ENCODE measurements at regions not wholly inside any gene's neighbourhood (a gene's known extent, or its start where the extent isn't known, plus 50 kb on each side); places are given as distances from the start of the nearest gene placed in this dataset.

DNA sequence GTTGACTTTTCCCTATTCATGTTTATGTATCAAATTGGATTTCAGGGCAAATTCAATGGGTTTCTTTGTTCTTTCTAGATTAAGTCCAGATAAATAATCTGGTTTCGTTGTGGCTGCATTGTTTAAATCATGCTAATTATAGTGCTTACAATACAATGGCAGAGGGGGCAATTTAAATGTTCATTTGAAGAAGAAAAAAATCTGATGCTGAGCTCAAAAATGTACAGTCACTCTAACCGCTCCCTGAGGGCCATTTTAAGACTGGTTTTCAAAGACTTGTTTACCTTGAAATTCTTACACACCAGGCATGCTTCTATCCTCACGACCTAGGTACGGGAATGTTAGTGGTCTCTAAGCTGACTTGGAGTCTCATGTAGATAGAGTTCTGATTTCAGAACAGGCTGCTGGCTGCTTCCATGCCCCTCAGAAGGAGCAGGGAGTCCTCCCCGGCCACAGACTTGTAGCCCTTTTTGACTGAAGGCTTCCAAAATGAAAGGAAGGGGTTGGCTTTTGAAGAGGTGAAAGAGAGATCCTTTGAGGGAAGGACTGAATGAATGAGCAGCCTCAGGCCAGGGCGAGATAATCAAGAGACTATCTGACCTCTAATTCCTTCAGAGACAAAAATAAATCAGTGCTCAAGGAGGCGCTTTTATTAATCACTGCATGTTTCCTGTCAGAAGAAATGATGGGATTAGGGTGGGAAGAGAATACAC is 86.1 kb upstream of the ZNF217 start:
- Mint-ChIP-seq H3K4me1 (peaks cover 19 to 37% (median 35%) of the 10 kb centered on the region in 7 donors), H3K27me3 (no peaks in the 10 kb centered on the region), H3K36me3 (peaks cover 0 to 3% (median 0%) of the 10 kb centered on the region in 5 donors), H3K4me3 (peak overlapping the region in 7 of 10 donors; percentile 3 to 86 (median 45)), H3K9me3 (no peaks in the 10 kb centered on the region), H3K27ac (peak overlapping the region; percentile 10 to 88 (median 52))
- Histone ChIP-seq H3K4me3 (ENCODE audit: low read length) (no peak overlapping the region), H3K27me3 (ENCODE audit: control insufficient read depth in 2 of 2, insufficient read depth in 2 of 2, low read length in 2 of 2) (no peaks in the 10 kb centered on the region), H3K27ac (ENCODE audit: low read depth, low read length) (no peak overlapping the region), H3K9me3 (ENCODE audit: control insufficient read depth in 2 of 3, low read length in 3 of 3) (no peaks in the 10 kb centered on the region), H3K4me1 (ENCODE audit: control insufficient read depth in 2 of 2, insufficient read depth in 2 of 2, low read length in 2 of 2) (peaks cover 0 to 25% of the 10 kb centered on the region in 2 donors), H3K36me3 (ENCODE audit: control insufficient read depth in 2 of 3, insufficient read depth in 3 of 3, low read length in 3 of 3) (no peaks in the 10 kb centered on the region)
- DNase-seq (no peak), ATAC-seq (no peak)
- CTCF ChIA-PET = interaction anchor here (0.6 to 0.8 kb wide), 3 partner anchors 18 to 1664 kb away, joined by 3 to 4 read pairs (median 4); no protein-coding TSS in a partner anchor
- POLR2A ChIA-PET = interaction anchor here (1.2 to 1.7 kb wide), 3 partner anchors 13 to 56 kb away, joined by 4 read pairs; no protein-coding TSS in a partner anchor
- intact Hi-C loops (cut with micrococcal nuclease) = loop anchor here (2.0 kb wide), 2 partner anchors 19 to 27 kb away; no protein-coding TSS in a partner anchor

DNA sequence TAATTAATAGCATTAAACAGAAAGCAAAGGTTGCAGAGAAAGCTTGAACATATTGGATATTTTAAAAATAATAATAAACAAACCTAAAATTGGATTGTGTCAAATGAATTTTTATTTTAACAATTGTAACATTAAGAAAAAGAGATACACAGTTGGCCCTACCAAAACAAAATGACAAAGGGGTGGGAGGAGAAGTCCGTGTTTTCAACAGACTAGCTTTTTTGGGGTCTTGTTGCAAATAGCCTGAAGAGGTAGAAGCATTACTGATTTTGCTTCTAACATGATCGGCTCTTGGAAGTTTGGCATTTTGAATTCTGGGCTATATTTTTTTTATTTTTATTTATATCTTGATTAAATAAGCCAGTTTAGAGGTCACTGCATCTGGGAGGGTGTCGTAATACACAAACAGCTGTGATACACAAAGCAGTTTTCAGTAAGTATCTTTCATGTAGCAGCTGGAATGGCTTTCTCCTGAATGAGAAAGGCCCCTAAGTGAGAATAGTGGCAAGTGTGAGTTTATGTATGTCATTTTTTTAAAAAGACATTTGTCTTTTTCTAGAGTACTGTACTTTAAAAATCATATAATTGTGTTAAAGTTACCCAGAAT is 85.5 kb upstream of the ZNF217 start:
- Mint-ChIP-seq H3K9me3 (no peaks in the 10 kb centered on the region), H3K27ac (peak overlapping the region in 7 of 9 donors; percentile 68 to 94 (median 87)), H3K27me3 (no peaks in the 10 kb centered on the region), H3K4me3 (peak overlapping the region in 7 of 10 donors; percentile 72 to 86 (median 78)), H3K4me1 (peaks cover 19 to 37% (median 34%) of the 10 kb centered on the region in 7 donors), H3K36me3 (peaks cover 0 to 3% (median 0%) of the 10 kb centered on the region in 5 donors)
- CTCF ChIA-PET = interaction anchor here (0.6 to 0.7 kb wide), 2 partner anchors 18 to 1664 kb away, joined by 3 to 4 read pairs; no protein-coding TSS in a partner anchor
- Histone ChIP-seq H3K27me3 (ENCODE audit: control insufficient read depth in 2 of 2, insufficient read depth in 2 of 2, low read length in 2 of 2) (no peaks in the 10 kb centered on the region), H3K4me1 (ENCODE audit: control insufficient read depth in 2 of 2, insufficient read depth in 2 of 2, low read length in 2 of 2) (peaks cover 0 to 25% of the 10 kb centered on the region in 2 donors), H3K36me3 (ENCODE audit: control insufficient read depth in 2 of 3, insufficient read depth in 3 of 3, low read length in 3 of 3) (no peaks in the 10 kb centered on the region), H3K9me3 (ENCODE audit: control insufficient read depth in 2 of 3, low read length in 3 of 3) (no peaks in the 10 kb centered on the region), H3K27ac (ENCODE audit: low read depth, low read length) (peak overlapping the region; percentile 51), H3K4me3 (ENCODE audit: low read length) (no peak overlapping the region)
- POLR2A ChIA-PET = interaction anchor here (1.0 to 1.7 kb wide), 5 partner anchors 13 to 100 kb away, joined by 4 to 9 read pairs (median 4); no protein-coding TSS in a partner anchor
- ATAC-seq = no peak
- intact Hi-C loops (cut with micrococcal nuclease) = loop anchor here (2.0 kb wide), 2 partner anchors 18 to 28 kb away; no protein-coding TSS in a partner anchor
- no peak for DNase-seq

DNA sequence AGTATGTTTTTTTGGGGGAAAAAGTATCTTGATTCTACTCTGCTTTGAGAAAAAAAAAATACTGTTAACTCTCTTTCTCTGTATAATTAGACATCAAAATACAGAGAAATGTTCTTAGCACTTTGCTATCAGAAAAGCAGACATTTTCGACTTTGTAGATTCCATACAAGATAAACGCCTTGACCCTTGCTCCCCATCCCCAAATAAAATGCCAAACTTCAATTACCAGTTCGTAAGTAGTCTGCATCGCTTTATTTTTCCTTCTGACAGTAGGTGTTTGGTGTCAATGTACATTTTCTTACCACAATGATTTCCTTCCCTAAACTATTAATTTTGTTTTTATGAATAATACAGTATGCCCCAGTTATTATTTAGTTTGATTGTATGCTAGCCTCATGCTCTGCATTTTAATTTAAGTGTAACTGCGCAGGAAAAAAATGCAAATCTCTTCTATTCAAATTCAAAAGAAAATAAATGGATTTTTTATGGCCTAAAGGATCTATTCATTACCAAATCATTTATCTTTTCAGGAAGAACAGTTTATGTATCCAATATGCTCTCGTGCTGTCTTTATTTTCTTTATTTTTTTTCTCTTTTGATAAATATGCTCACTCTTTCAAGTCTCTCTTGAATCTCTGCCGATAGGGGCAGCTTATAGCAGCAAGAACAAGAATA is 84.8 kb upstream of the ZNF217 start:
- intact Hi-C loops (cut with micrococcal nuclease) = loop anchor here (2.0 kb wide), 2 partner anchors 18 to 28 kb away; no protein-coding TSS in a partner anchor
- ChIA-PET CTCF (no interaction called here), POLR2A (interaction anchor here (1.0 to 1.7 kb wide), 6 partner anchors 14 to 99 kb away, joined by 4 to 9 read pairs (median 4); no protein-coding TSS in a partner anchor)
- H3K27ac Mint-ChIP-seq = peak overlapping the region; percentile 68 to 94 (median 87)
- H3K9me3 Mint-ChIP-seq = no peaks in the 10 kb centered on the region
- ATAC-seq = no peak
- Histone ChIP-seq H3K27me3 (ENCODE audit: control insufficient read depth in 2 of 2, insufficient read depth in 2 of 2, low read length in 2 of 2) (no peaks in the 10 kb centered on the region), H3K36me3 (ENCODE audit: control insufficient read depth in 2 of 3, insufficient read depth in 3 of 3, low read length in 3 of 3) (no peaks in the 10 kb centered on the region), H3K9me3 (ENCODE audit: control insufficient read depth in 2 of 3, low read length in 3 of 3) (no peaks in the 10 kb centered on the region), H3K4me3 (ENCODE audit: low read length) (peak overlapping the region; percentile 18), H3K27ac (ENCODE audit: low read depth, low read length) (peak overlapping the region; percentile 51), H3K4me1 (ENCODE audit: control insufficient read depth in 2 of 2, insufficient read depth in 2 of 2, low read length in 2 of 2) (peaks cover 0 to 25% of the 10 kb centered on the region in 2 donors)
- no peak for DNase-seq
- peaks cover 19 to 37% (median 34%) of the 10 kb centered on the region in 7 donors for H3K4me1 Mint-ChIP-seq
- no peaks in the 10 kb centered on the region for H3K27me3 Mint-ChIP-seq
- peak overlapping the region; percentile 30 to 88 (median 78) for H3K4me3 Mint-ChIP-seq
- peaks cover 0 to 3% (median 0%) of the 10 kb centered on the region in 5 donors for H3K36me3 Mint-ChIP-seq

DNA sequence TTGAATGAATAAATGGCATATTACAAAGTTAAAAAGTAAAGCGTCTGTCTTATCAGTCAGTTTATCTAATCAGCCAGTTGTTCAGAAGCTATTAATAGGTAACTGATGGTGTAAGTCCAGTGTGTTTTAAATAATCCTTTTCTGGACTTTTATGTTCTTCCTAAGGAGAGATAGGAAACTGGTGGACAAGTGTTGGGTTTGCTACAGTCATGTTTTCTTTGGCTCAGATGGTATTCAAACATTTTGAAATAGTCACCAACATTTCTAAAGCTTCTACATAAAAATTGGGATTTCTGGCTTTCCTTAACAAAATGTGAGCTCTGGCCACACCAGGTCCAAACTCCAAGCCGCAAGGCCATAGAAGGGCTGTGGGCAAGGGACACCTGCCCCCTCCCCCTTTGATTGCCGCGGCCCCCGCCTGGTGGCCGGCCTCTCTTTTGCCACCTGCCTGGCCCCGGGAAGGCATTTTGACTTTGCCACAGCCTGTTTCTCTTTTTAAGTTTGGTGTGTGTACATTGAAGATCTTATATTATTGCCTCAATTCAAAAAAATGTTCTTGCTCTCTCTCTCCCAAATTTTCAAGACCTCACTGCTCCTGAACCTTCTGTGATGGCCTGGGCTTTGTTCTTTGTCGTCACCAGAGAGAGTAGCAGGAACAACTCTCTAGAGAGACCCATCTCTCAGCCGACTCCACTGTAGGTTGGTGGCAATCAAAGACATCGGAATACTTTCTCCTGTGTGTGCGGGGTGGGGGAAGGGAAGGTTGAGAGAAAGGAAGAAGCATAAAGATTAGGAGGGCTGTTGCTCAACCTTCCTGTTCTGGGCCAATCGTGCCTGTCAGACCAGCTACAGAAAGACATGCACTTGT is 84.0 kb upstream of the ZNF217 start:
- H3K27ac ChIP-seq (ENCODE audit: low read depth, low read length) = peak overlapping the region; percentile 51
- ChIA-PET POLR2A (interaction anchor here (0.6 to 1.8 kb wide), 5 partner anchors 13 to 970 kb away, joined by 3 to 9 read pairs (median 6); no protein-coding TSS in a partner anchor), CTCF (interaction anchor here (0.8 to 1.4 kb wide), 2 partner anchors 14 to 80 kb away, joined by 3 to 4 read pairs; no protein-coding TSS in a partner anchor)
- Mint-ChIP-seq H3K4me3 (peak overlapping the region; percentile 30 to 88 (median 78)), H3K9me3 (no peaks in the 10 kb centered on the region), H3K27ac (peak overlapping the region; percentile 68 to 94 (median 87)), H3K27me3 (no peaks in the 10 kb centered on the region), H3K36me3 (peaks cover 0 to 3% (median 0%) of the 10 kb centered on the region in 5 donors), H3K4me1 (peaks cover 19 to 37% (median 34%) of the 10 kb centered on the region in 7 donors)
- H3K4me3 ChIP-seq (ENCODE audit: low read length) = peak overlapping the region; percentile 18
- H3K36me3 ChIP-seq (ENCODE audit: control insufficient read depth in 2 of 3, insufficient read depth in 3 of 3, low read length in 3 of 3) = no peaks in the 10 kb centered on the region
- peak; percentile 50 for ATAC-seq
- intact Hi-C loops (cut with micrococcal nuclease) = loop anchor here (2.0 kb wide), 2 partner anchors 17 to 29 kb away; no protein-coding TSS in a partner anchor
- H3K9me3 ChIP-seq (ENCODE audit: control insufficient read depth in 2 of 3, low read length in 3 of 3) = no peaks in the 10 kb centered on the region
- peak in 7 of 9 donors; percentile 19 to 51 (median 37) for DNase-seq
- H3K4me1 ChIP-seq (ENCODE audit: control insufficient read depth in 2 of 2, insufficient read depth in 2 of 2, low read length in 2 of 2) = peaks cover 0 to 25% of the 10 kb centered on the region in 2 donors
- H3K27me3 ChIP-seq (ENCODE audit: control insufficient read depth in 2 of 2, insufficient read depth in 2 of 2, low read length in 2 of 2) = no peaks in the 10 kb centered on the region

DNA sequence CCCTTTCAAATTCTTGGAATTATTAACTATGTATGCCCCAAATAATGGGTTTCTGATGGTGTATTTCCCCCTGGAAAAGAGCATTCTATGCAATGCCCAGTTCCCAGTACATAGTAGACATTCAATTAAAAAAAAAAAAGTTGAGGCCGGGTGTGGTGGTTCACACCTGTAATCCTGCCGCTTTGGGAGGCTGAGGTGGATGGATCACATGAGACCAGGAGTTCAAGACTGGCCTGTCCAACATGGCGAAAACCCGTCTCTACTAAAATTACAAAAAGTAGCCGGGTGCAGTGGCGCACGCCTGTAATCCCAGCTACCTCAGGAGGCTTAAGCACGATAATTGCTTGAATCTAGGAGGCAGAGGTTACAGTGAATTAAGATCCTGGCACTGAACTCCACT is 83.3 kb upstream of the ZNF217 start:
- H3K4me1 Mint-ChIP-seq = peaks cover 19 to 37% (median 34%) of the 10 kb centered on the region in 7 donors
- peaks cover 0 to 25% of the 10 kb centered on the region in 2 donors for H3K4me1 ChIP-seq (ENCODE audit: control insufficient read depth in 2 of 2, insufficient read depth in 2 of 2, low read length in 2 of 2)
- no peaks in the 10 kb centered on the region for H3K9me3 Mint-ChIP-seq
- H3K27ac ChIP-seq (ENCODE audit: low read depth, low read length) = no peak overlapping the region
- POLR2A ChIA-PET = interaction anchor here (1.5 to 1.8 kb wide), 3 partner anchors 12 to 82 kb away, joined by 4 to 7 read pairs (median 6); no protein-coding TSS in a partner anchor
- intact Hi-C loops (cut with micrococcal nuclease) = no loop called here
- no peaks in the 10 kb centered on the region for H3K27me3 Mint-ChIP-seq
- H3K27me3 ChIP-seq (ENCODE audit: control insufficient read depth in 2 of 2, insufficient read depth in 2 of 2, low read length in 2 of 2) = no peaks in the 10 kb centered on the region
- no peak for DNase-seq
- no peaks in the 10 kb centered on the region for H3K36me3 ChIP-seq (ENCODE audit: control insufficient read depth in 2 of 3, insufficient read depth in 3 of 3, low read length in 3 of 3)
- H3K4me3 ChIP-seq (ENCODE audit: low read length) = no peak overlapping the region
- CTCF ChIA-PET = interaction anchor here (0.8 to 1.4 kb wide), 2 partner anchors 13 to 79 kb away, joined by 3 to 4 read pairs; no protein-coding TSS in a partner anchor
- peak overlapping the region in 1 of 10 donors; percentile 86 for H3K4me3 Mint-ChIP-seq
- H3K9me3 ChIP-seq (ENCODE audit: control insufficient read depth in 2 of 3, low read length in 3 of 3) = no peaks in the 10 kb centered on the region
- H3K36me3 Mint-ChIP-seq = peaks cover 0 to 3% (median 0%) of the 10 kb centered on the region in 5 donors
- peak overlapping the region in 2 of 9 donors; percentile 88 to 94 for H3K27ac Mint-ChIP-seq
- ATAC-seq = no peak
